ENCODE measurements at regions not wholly inside any gene's neighbourhood (a gene's known extent, or its start where the extent isn't known, plus 50 kb on each side); places are given as distances from the start of the nearest gene placed in this dataset.

DNA sequence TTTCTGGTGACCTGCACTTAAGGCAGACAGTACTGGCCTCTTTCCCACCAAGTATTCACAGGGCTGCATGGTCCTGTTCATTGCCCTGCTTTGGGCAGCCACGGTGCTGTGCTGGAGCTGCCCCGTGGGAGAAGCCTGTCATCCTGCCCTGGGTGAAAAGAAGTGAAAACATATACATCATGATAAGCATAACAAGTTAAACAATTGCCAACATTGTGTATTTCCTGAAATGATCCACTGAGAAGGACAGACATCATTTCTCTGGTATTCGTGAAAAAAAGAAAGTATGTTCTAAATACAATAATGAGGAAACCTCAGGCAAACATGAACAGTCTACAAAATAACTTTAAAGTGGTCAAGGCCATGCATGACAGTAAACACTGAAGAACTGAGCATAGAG, 393.1 kb downstream of the TMEM135 start:
- H3K9me3 Mint-ChIP-seq: no peaks in the 10 kb centered on the region

GRCh38 chr11:87429996-87430395, 392.3 kb downstream of the TMEM135 start:
- intact Hi-C loops (cut with micrococcal nuclease): no loop called here
- no peaks in the 10 kb centered on the region for H3K36me3 Mint-ChIP-seq (ENCODE audit: low read depth)
- H3K9me3 Mint-ChIP-seq: no peaks in the 10 kb centered on the region
- no peak overlapping the region for H3K4me3 Mint-ChIP-seq
- H3K27me3 Mint-ChIP-seq: no peaks in the 10 kb centered on the region
- no peak overlapping the region for H3K27ac Mint-ChIP-seq
- H3K4me1 Mint-ChIP-seq (ENCODE audit: low read depth): no peaks in the 10 kb centered on the region

More for the DNA sequence above, 393.1 kb downstream of the TMEM135 start:
- H3K4me3 Mint-ChIP-seq: no peak overlapping the region
- no peak overlapping the region for H3K27ac Mint-ChIP-seq
- no peaks in the 10 kb centered on the region for H3K4me1 Mint-ChIP-seq (ENCODE audit: low read depth)
- intact Hi-C loops (cut with micrococcal nuclease): no loop called here
- H3K27me3 Mint-ChIP-seq: no peaks in the 10 kb centered on the region
- no peaks in the 10 kb centered on the region for H3K36me3 Mint-ChIP-seq (ENCODE audit: low read depth)

DNA sequence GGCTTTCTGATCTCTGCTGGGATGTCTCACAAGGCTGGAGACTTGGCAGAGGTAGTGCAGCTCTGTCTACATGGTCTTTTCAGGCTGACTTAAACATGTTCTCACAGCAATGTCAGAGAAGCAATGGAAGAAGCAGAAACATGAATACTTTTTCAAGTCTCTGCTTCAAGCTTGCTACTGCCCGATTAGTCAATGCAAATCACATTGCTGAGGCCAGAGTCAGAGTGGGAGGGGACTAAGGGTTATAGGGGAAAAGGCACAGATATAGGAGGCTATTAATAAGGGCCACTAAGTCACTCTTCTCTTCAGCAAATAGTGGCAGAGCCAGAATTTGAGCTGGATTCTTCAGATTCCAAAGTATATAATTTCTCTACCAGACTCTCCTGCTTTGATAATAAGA, 390.5 kb downstream of the TMEM135 start:
- Mint-ChIP-seq H3K4me3 (no peak overlapping the region), H3K9me3 (no peaks in the 10 kb centered on the region), H3K27ac (no peak overlapping the region), H3K4me1 (ENCODE audit: low read depth) (no peaks in the 10 kb centered on the region), H3K27me3 (no peaks in the 10 kb centered on the region), H3K36me3 (ENCODE audit: low read depth) (no peaks in the 10 kb centered on the region)
- intact Hi-C loops (cut with micrococcal nuclease): no loop called here

DNA sequence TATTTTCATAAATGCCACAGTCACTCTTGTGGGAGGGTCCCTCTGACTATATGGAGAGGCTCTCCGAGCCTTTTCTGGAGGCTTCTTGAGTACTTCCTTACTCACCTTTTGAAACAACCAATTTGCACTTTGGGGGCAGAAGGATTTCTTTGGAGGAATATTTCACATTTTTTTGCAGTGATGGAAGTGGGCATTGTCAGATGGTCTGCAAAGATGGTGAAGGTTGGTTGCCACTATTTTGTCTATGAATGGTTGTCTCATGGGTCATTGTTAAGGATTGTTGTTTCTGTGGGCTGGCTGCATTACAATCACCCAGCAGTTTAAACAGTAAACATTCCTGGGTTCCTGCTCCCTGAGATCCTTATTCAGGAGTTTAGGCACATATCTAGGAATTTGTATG, 388.2 kb downstream of the TMEM135 start:
- no peak overlapping the region for H3K4me3 Mint-ChIP-seq

DNA sequence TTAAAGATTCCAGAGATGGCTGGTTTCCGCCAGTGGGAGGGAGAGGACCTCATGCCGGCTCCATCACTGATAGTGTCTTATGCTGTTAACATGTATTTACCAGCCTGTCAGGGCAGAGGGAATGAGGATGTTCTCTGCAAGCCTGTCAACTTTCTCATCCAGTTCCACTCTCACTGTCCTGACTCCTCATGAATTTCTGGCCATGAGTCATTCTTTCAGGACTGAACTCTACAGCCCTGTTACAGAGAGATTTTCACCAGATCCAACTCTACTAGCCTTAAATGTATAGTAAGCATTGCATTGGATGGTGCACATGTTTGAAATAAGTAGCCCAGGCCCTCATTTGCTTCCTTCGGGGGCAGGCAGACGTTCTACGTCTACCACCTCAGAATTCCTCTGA, 387.7 kb downstream of the TMEM135 start:
- Mint-ChIP-seq H3K27ac (no peak overlapping the region), H3K9me3 (no peaks in the 10 kb centered on the region), H3K27me3 (no peaks in the 10 kb centered on the region), H3K36me3 (ENCODE audit: low read depth) (no peaks in the 10 kb centered on the region), H3K4me3 (no peak overlapping the region), H3K4me1 (ENCODE audit: low read depth) (no peaks in the 10 kb centered on the region)
- intact Hi-C loops (cut with micrococcal nuclease): no loop called here

More for the DNA sequence above, 388.2 kb downstream of the TMEM135 start:
- Mint-ChIP-seq H3K27ac (no peak overlapping the region), H3K9me3 (no peaks in the 10 kb centered on the region), H3K36me3 (ENCODE audit: low read depth) (no peaks in the 10 kb centered on the region), H3K4me1 (ENCODE audit: low read depth) (no peaks in the 10 kb centered on the region), H3K27me3 (no peaks in the 10 kb centered on the region)
- intact Hi-C loops (cut with micrococcal nuclease): no loop called here

DNA sequence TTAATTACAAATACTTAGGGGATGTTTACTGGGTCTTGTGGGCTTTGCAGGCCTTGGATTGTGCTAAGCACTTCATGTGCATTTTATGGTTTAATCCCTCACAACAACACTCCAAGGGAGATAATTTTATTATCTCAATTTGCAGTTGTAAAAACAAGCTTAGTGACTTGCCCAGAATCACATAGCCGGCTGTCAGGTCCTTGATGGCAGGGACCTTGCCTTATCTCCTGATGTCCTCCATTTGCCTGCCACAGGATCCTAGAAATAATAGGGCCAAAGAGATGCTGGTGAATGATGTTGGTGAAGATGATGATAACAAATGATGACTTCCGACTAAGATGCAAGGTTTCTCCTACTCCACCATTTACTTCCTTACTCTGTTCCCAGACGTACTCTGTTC, 385.4 kb downstream of the TMEM135 start:
- no peak overlapping the region for H3K27ac Mint-ChIP-seq
- no peaks in the 10 kb centered on the region for H3K9me3 Mint-ChIP-seq
- H3K36me3 Mint-ChIP-seq (ENCODE audit: low read depth): no peaks in the 10 kb centered on the region
- intact Hi-C loops (cut with micrococcal nuclease): loop anchor here (5.0 kb wide), 1 partner anchor 486 kb away; no protein-coding TSS in a partner anchor
- no peak overlapping the region for H3K4me3 Mint-ChIP-seq
- no peaks in the 10 kb centered on the region for H3K27me3 Mint-ChIP-seq
- H3K4me1 Mint-ChIP-seq (ENCODE audit: low read depth): no peaks in the 10 kb centered on the region

- intact Hi-C loops (cut with micrococcal nuclease): loop anchor here (5.0 kb wide), 1 partner anchor 485 kb away; no protein-coding TSS in a partner anchor
- no peak overlapping the region for H3K27ac Mint-ChIP-seq
- H3K27me3 Mint-ChIP-seq: no peaks in the 10 kb centered on the region
- H3K4me1 Mint-ChIP-seq (ENCODE audit: low read depth): no peaks in the 10 kb centered on the region
- no peaks in the 10 kb centered on the region for H3K36me3 Mint-ChIP-seq (ENCODE audit: low read depth)
- H3K4me3 Mint-ChIP-seq: no peak overlapping the region
- no peaks in the 10 kb centered on the region for H3K9me3 Mint-ChIP-seq
Observed at GRCh38 chr11:87422566-87422965, 384.8 kb downstream of the TMEM135 start.

DNA sequence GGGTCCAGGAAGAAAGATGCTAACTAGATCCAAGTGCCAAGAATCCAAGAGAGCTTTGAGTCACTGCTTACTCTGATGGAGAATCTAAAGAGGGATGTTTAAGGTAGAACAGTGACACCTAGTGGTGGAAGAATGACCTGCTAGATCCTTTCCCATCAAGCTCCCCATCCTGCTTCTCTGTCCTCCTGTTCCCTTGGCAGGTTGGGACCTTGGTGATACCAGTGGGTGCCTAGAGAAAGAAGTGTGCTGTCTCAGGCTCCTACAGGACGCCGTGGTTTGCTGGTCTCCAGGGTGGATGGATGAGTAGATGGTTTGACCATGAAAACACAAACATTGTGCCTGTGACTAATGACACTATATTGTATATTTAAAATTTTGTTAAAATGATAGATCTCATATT, 383.7 kb downstream of the TMEM135 start:
- no peak overlapping the region for H3K27ac Mint-ChIP-seq
- H3K4me3 Mint-ChIP-seq: no peak overlapping the region
- no peaks in the 10 kb centered on the region for H3K4me1 Mint-ChIP-seq (ENCODE audit: low read depth)
- intact Hi-C loops (cut with micrococcal nuclease): loop anchor here (1.0 to 5.0 kb wide), 2 partner anchors 69 to 484 kb away; no protein-coding TSS in a partner anchor
- H3K9me3 Mint-ChIP-seq: no peaks in the 10 kb centered on the region
- no peaks in the 10 kb centered on the region for H3K36me3 Mint-ChIP-seq (ENCODE audit: low read depth)
- H3K27me3 Mint-ChIP-seq: no peaks in the 10 kb centered on the region

DNA sequence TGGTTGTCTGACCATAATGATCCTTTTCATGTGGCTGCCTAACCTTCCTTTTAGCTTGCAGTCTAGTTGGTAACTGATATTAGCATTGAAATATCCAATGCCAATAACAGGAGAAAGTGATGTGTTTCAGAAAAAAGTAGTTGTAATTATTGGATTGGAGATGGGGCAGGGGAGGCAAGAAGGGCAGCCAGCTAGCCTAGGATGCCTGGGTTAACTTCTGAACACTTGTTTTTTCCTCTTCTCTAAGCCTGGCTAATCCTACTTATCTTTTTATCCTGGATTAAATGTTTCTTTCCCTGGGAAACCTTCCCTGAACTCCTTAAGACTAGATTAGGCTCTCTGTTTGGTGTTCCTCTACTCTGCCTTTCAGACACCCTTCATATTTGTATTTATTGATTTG, 380.2 kb downstream of the TMEM135 start:
- H3K27me3 Mint-ChIP-seq: no peaks in the 10 kb centered on the region
- no peak overlapping the region for H3K27ac Mint-ChIP-seq
- H3K4me3 Mint-ChIP-seq: no peak overlapping the region
- intact Hi-C loops (cut with micrococcal nuclease): no loop called here
- H3K4me1 Mint-ChIP-seq (ENCODE audit: low read depth): no peaks in the 10 kb centered on the region
- H3K36me3 Mint-ChIP-seq (ENCODE audit: low read depth): no peaks in the 10 kb centered on the region
- no peaks in the 10 kb centered on the region for H3K9me3 Mint-ChIP-seq

DNA sequence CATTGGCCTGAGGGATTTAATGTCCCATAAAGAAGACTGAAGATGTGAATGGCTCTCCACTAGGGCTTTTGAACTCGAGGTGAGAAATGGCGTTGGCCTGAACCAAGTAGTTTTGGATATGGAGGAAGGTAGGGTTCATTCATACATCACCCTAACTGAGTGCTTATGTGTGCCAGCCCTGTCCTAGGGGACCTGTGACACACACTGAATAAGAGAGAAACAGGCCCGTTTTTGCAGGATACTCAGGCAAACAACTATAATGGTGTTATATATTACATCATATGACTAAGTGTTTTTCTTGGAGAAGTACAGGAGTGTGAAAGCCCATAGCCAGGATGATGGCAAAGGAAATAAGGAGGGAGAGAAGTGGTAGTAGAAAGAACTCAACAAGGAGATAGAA, 368.1 kb downstream of the TMEM135 start:
- Mint-ChIP-seq H3K27me3 (no peaks in the 10 kb centered on the region), H3K27ac (no peak overlapping the region), H3K36me3 (ENCODE audit: low read depth) (no peaks in the 10 kb centered on the region), H3K9me3 (peaks cover 10% of the 10 kb centered on the region), H3K4me3 (no peak overlapping the region), H3K4me1 (ENCODE audit: low read depth) (peaks cover 5% of the 10 kb centered on the region)
- intact Hi-C loops (cut with micrococcal nuclease): no loop called here

DNA sequence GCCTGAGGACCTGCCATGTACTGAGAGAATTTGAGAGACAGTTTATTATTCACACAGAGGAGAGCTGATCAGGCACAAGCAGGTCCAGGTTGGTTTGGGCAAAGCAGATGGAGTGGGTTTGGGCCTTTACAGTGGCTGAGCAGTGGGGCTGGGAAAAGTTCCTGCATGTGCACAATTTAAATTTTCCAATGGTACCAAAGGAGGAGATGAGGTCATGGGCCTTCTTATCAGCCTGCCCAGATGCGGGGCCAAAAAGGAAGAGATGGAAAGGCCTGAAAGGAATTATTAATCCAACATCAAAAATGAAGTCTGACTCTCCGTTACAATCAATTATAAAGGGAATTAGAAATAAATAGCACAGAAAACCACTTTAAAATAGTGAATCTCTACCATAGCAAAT, 367.6 kb downstream of the TMEM135 start:
- peaks cover 10% of the 10 kb centered on the region for H3K9me3 Mint-ChIP-seq
- H3K4me3 Mint-ChIP-seq: no peak overlapping the region
- intact Hi-C loops (cut with micrococcal nuclease): no loop called here
- H3K36me3 Mint-ChIP-seq (ENCODE audit: low read depth): no peaks in the 10 kb centered on the region
- no peaks in the 10 kb centered on the region for H3K27me3 Mint-ChIP-seq
- no peak overlapping the region for H3K27ac Mint-ChIP-seq
- H3K4me1 Mint-ChIP-seq (ENCODE audit: low read depth): peaks cover 5% of the 10 kb centered on the region

- Mint-ChIP-seq H3K27me3 (no peaks in the 10 kb centered on the region), H3K4me3 (no peak overlapping the region), H3K4me1 (ENCODE audit: low read depth) (peaks cover 12% of the 10 kb centered on the region), H3K36me3 (ENCODE audit: low read depth) (no peaks in the 10 kb centered on the region), H3K9me3 (peaks cover 10% of the 10 kb centered on the region), H3K27ac (no peak overlapping the region)
- intact Hi-C loops (cut with micrococcal nuclease): no loop called here
Observed at GRCh38 chr11:87401653-87402052, 363.9 kb downstream of the TMEM135 start.

GRCh38 chr11:87399341-87399740, 361.6 kb downstream of the TMEM135 start:
- intact Hi-C loops (cut with micrococcal nuclease): no loop called here

DNA sequence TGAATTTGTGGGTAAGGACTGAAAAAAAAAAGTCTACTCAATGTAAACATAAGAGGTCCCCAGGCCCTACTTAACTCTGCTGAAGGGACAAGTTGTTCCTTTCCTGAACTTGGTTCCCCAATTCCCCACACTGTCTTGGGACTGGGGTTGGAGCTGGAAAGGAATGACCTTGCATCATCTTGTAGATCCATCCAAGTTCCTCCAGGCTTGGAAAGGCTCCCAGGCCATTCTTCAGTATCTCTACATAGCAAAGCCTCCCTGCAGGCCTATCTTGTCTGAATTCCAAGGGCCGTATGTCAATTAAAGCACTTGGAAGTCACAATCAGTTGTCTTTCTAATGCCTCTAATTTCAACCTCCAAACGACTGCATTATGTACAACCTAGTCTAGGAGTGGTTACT, 361.2 kb downstream of the TMEM135 start:
- Mint-ChIP-seq H3K9me3 (no peaks in the 10 kb centered on the region), H3K36me3 (ENCODE audit: low read depth) (no peaks in the 10 kb centered on the region), H3K27ac (no peak overlapping the region), H3K27me3 (no peaks in the 10 kb centered on the region), H3K4me3 (no peak overlapping the region), H3K4me1 (ENCODE audit: low read depth) (peaks cover 6% of the 10 kb centered on the region)
- intact Hi-C loops (cut with micrococcal nuclease): no loop called here

More at GRCh38 chr11:87399341-87399740, 361.6 kb downstream of the TMEM135 start:
- Mint-ChIP-seq H3K4me3 (no peak overlapping the region), H3K36me3 (ENCODE audit: low read depth) (no peaks in the 10 kb centered on the region), H3K9me3 (peaks cover 4% of the 10 kb centered on the region), H3K4me1 (ENCODE audit: low read depth) (peaks cover 8% of the 10 kb centered on the region), H3K27ac (no peak overlapping the region), H3K27me3 (no peaks in the 10 kb centered on the region)

DNA sequence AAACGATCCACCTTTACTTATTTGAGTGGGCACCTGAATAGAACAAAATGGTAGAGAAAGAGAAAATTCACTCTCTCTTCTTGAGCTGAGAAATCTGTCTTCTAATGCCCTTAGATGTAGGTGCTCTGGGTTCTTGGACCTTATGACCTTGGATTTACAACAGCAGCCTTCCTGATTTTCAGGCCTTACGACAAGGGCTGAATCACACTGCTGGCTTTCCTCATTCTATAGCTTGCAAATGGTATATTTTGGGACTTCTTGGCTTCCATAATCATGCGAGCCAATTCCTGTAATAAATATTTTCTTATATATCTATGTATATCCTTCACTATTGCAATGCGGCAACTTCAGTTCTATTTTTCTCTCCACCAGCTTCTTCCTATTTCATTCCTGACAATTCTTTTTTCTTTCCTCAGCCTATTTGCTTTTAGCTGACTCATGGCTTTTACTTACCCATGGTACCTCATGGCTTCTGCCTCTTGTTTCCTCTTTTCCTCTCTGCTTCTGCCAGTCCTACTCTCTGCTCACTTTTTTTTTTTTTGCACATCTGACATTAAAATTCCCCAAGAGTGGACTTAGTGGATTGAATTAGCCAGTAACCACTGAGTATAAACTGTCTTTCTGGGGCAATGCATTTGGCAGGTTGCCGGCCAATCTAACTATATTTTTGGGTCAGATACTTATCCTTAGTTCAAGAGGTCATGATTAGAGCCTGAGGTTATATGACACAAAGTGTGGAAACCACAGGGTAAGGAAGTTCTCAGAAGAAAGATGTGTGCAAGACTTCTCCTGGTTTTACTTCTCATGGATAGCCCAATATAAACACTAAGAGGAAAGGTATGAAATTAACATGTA, 359.5 kb downstream of the TMEM135 start:
- Mint-ChIP-seq H3K9me3 (no peaks in the 10 kb centered on the region), H3K27ac (peak overlapping the region; percentile 4), H3K27me3 (no peaks in the 10 kb centered on the region), H3K4me1 (ENCODE audit: low read depth) (peaks cover 6% of the 10 kb centered on the region), H3K4me3 (no peak overlapping the region), H3K36me3 (ENCODE audit: low read depth) (no peaks in the 10 kb centered on the region)
- intact Hi-C loops (cut with micrococcal nuclease): no loop called here
